Activated CD4-positive, CD25-positive, alpha-beta regulatory T cell treated with anti-CD3 and anti-CD28 coated beads, Interleukin-2, amount 50 U/mL, for 24 hours (primary cell): ENCODE measurements at regions not wholly inside any gene's neighbourhood (a gene's known extent, or its start where the extent isn't known, plus 50 kb on each side); places are given as distances from the start of the nearest gene placed in this dataset.
"Not testable (repeated sequence)": the region's sequence is repeated elsewhere in the genome, so short reads cannot be mapped to it uniquely, and the experiment has no call there.

Source experiments
- ATAC-seq, 2 donors: fragments of 150-1000 bp; cut with Tn5 transposase; one replicate each; pipeline ENCODE4 v1.10.0; 2021; ENCODE audit warnings: mild to moderate bottlenecking in 1 of 2, moderate library complexity in 1 of 2

DNA sequence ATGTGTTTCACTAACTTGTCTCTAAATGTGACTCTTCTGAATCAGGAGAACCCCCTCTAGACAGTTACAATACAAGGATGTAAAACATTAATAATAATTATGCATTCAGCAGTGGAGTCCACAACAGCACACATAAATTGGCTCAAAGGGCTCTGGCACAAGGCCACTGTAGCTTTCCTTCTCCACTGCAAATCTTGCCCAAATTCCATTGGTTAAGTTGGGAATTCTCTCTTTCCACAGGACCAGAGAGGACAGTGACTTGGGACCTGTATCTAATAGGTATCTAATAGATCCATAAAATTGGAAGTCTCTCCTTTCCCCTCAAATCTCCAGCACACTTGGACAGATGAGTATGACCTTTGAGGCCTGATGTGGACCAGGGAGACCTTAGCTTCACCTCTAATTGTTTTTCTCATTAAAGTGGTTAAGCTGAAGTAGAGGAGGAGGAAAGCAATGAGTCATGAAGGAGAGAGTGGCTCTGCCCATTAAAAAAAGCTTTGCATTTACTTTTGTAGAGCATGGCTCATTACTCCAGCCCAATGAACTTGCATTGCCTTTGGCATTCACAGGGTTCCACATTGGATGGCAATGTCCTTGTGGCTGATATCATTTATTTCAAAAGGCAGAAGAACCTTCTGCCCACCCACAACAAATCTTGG, 72.3 kb upstream of the SH3RF1 start:
- no peak for ATAC-seq

DNA sequence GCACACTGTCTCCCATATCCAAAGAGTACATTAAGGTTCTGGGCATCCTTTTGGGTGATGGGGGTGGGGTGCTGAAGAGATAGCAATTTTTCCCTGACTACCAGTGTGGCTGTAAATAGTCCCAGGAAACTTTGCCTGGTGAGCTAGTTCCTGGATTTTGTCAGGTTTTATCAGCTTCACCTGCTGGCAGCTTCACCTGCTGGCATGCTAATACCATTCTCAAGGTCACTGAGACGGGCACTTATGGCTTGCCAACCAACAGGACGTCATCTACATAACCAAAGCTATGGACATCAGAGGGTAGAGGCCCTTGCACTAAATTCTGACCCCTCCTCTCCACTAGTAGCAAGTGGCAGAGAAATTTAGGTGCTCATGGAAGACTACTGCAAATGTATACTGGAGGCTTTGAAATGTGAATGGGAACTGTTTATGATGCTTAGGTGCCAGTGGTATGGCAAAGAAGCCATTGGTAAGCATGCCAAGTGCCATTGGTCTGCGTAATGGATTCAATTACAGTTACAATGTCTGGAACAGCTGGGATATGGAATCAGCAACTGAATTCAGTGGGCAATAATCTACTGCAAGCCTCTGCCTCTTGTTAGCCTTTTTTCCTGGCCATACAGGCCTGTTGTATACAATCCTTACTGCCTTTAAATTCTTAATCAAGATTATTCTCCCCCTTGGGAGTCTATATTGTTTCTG, 71.6 kb upstream of the SH3RF1 start:
- ATAC-seq: no peak

DNA sequence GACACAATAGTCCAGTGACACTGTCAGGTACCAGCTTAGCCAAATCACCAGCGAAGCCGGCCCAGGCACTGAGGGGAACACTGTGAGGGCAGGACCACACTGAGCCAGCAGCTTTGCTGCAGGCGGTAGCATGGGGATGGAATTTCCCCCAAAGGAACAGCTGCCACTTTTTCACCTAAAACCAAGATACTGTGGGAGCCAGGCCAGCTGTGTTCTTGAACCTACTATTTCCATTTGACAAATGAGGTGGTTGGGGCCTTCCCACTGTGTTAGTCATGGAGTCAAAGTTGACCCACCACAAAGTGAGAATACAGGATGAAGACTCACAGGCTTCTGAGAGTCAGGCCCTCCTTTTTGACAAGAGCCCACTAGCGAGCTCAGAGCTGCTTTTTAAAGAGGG, 70.7 kb upstream of the SH3RF1 start:
- ATAC-seq: peak in 1 of 2 donors; percentile 28

DNA sequence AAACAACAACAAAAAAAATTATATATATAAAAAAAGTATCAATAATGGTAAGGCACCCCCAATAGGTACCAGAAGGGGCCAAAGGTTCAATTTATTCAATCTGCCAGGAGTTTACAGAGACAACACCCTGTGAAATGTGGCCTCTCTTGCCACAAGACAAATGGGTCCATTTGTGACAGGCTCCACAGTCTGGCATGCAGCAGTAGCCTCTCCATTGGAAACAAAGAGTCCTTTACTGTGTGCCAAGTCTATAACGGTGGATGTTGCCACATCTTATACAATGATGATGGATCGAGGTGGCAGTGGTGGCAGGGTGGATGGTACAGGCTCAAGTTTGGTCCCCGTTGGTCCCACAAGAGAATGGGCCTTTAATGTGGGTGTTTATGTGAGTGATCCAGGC, 70.1 kb upstream of the SH3RF1 start:
- no peak for ATAC-seq

DNA sequence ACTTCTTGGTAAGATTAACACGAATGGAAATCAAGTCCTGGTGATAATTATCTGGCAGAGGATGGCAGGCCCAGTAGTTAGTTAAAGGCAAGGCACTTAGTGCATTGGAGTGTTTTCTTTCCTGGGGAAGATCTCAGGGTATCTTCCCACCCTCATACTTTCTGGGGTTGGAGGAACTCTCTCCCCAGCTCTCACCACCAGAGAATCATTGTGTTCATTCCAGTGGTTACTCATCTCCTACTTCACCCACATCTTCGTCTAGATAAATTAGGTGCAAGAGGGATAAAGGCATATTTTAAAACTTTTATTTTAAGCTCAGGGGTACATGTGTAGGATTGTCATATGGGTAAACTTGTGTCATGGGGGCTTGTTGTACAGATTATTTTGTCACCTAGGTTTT, 67.5 kb upstream of the SH3RF1 start:
- no peak for ATAC-seq

DNA sequence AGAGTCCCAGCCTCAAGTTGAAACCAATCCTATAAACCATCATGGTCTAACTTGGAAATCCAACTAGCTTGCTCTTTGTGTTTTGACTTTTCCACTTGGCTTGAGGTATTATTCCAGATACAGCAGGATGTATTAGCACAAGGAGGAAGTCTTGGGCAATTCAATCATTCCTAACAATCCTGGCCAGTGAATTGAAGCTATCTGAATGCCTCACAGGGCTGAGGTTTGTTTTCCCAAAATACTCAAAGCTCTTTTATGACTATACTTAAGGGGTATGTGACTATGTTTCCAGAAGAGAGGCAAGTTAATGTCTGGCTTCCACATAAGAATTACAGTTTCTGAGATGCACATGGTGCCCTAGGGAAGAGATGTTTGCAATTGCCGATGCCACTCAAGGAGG, 66.8 kb upstream of the SH3RF1 start:
- ATAC-seq: no peak

DNA sequence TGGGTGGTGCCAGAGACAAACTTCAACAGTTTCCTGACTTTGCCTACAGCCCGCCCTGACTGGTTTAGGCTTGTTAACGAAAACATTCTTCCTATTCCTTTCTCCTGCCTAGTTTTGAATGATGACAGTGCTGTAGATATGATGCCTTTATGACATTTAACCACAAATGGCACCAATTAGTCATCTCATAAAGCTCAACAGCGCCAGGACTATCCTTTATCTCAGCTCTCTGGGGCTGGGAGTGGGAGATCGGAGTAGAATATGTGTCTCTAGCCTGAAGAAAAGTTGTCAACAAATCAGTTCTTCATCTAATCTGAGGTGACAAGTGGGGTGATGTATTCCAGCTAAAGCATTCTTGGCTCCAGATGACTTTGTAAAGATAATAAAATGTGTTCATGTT, 64.6 kb upstream of the SH3RF1 start:
- no peak for ATAC-seq

DNA sequence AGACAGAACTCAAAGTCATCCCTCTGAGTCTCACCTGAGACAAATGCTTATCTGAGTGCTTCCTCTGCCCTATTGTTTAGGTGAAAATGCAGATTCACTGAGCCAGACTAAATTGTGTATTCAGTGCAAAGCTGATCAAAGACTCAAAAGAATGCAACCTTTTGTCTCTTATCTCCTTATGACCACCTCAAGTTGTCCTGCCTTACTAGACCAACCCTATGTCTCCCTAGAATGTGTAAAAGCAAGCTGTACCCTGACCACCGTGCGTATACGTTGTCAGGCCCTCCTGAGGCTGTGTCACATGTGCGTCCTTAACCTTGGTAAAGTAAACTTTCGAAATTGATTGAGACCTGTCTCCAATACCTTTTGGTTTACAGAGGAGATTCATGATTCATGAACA, 63.6 kb upstream of the SH3RF1 start:
- no peak for ATAC-seq

DNA sequence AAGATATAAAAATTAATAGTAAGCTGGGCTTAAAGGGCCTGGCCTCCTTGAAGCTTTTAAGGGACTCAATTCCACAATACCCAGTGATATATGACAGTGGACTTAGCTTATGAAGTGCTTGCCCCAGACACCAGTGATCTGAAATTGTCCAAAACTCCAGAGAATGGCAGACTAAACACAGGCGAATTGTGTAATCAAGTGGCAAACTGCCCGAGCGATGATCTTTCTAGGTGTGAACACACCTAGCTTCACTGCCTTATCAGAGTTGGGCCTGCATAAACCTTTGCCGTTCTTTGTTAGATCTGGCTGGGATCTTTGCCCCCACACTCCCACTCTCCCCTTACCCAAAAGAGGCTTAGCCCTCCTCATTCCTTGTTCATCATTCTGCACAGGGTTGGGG, 62.5 kb upstream of the SH3RF1 start:
- no peak for ATAC-seq

DNA sequence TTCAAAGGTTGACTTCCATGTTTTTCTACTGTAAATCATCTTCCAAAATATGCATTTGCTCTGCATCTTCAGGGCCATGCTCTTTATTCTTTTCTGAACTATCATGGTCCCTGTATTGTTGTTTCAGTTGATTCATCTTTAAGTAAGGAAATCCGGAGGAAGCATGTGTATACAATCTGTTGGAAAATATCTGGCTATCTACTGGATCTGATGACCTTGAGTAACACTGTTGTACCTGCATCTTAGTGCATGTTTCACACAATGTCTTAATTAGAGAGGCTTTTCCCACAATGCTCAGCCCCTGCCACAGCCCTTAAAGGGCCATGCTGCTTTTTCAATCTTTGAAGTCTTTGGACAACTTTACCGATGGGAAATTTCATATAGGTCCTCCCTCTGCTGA, 61.8 kb upstream of the SH3RF1 start:
- no peak for ATAC-seq

DNA sequence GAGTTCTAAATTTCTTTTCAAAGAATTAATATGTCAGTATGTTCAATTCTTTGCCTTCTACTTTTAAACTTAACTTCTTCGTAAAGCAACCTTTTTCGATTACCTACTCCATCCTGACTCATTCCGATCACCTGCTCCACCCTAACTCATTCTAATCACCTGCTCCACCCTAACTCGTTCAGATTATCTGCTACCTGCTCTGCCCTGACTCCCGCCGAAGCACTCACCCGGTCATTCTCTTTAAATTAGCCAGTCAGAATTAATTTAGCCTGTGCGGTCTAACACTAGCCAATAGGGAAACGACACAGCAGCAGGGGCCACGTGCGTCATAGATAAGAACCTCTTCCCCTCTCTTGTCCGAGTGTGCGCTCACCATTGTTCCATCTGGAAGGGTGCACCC, 60.1 kb upstream of the SH3RF1 start:
- no peak for ATAC-seq

DNA sequence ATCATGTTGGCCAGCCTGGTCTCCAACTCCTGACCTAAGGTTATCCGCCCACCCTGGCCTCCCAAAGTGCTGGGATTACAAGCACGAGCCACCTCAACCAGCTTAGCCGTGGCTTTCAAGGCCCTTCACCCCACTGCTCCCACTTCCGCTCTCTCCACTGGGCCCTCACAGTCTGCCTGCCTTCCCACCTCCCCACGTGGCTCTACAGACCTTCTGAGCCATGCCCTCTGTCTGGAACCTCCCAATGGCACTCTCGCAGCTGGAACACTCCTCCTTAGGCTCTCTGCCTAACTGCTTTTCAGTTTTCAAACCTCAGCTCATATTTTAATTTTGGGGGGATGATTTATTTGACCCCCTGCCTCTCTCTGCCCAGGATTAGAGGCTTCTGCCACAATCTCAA, 59.3 kb upstream of the SH3RF1 start:
- no peak for ATAC-seq

DNA sequence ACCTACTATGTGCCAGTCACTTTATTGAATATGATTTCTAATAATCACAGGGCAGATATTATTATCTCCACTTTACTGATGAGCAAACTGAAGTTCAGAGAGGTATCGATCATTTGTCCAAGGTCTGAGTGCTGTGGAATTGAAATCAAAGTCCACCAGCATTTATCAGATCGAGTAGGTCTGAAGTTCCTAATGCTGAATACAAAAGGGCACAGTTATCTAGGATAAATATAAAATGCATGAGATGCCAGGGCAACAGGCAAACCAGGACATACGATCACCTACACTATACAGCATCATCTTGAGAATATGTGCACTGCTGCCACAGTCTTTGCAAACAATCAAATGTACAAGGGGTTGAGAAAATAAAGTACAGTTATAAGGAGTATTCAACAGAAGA, 57.2 kb upstream of the SH3RF1 start:
- ATAC-seq: no peak

DNA sequence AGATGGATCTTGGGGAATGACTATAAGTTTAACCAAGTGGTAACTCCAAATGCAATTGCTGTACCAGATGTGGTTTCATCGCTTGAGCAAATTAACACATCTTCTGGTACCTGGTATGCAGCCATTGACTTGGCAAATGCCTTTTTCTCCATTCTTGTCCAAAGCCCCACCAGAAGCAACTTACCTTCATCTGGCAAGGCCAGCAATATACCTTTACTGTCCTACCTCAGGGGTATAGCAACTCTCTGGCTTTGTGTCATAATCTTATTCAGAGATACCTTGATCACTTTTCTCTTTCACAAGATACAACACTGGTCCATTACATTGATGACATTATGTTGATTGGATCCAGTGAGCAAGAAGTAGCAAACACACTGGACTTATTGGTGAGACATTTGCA, 53.2 kb upstream of the SH3RF1 start:
- ATAC-seq: not testable (repeated sequence)

DNA sequence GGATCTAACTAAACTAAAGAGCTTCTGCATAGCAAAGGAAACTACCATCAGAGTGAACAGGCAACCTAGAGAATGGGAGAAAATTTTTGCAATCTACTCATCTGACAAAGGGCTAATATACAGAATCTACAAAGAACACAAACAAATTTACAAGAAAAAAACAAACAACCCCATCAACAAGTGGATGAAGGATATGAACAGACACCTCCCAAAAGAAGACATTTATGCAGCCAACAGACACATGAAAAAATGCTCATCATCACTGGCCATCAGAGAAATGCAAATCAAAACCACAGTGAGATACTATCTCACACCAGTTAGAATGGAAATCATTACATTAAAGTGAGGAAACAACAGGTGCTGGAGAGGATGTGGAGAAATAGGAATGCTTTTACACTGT, 52.1 kb upstream of the SH3RF1 start:
- ATAC-seq: not testable (repeated sequence)
